ENCODE measurements at regions not wholly inside any gene's neighbourhood (a gene's known extent, or its start where the extent isn't known, plus 50 kb on each side); places are given as distances from the start of the nearest gene placed in this dataset.

GRCh38 chr15:69518806-69519205 lies 66.2 kb downstream of the RPLP1 start:
- TF ChIP-seq, protein P1, sequence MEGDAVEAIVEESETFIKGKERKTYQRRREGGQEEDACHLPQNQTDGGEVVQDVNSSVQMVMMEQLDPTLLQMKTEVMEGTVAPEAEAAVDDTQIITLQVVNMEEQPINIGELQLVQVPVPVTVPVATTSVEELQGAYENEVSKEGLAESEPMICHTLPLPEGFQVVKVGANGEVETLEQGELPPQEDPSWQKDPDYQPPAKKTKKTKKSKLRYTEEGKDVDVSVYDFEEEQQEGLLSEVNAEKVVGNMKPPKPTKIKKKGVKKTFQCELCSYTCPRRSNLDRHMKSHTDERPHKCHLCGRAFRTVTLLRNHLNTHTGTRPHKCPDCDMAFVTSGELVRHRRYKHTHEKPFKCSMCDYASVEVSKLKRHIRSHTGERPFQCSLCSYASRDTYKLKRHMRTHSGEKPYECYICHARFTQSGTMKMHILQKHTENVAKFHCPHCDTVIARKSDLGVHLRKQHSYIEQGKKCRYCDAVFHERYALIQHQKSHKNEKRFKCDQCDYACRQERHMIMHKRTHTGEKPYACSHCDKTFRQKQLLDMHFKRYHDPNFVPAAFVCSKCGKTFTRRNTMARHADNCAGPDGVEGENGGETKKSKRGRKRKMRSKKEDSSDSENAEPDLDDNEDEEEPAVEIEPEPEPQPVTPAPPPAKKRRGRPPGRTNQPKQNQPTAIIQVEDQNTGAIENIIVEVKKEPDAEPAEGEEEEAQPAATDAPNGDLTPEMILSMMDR (IDR thresholded peaks at IDR 0.05) = no peak
- TF ChIP-seq EP300 (IDR thresholded peaks at IDR 0.05) (no peak), POLR2A (IDR thresholded peaks at IDR 0.05; ENCODE audit: low read depth) (no peak), POLR2AphosphoS5 (IDR thresholded peaks at IDR 0.05) (no peak)

Data from esophagus muscularis mucosa (tissue), 4 donors.